ENCODE measurements at regions not wholly inside any gene's neighbourhood (a gene's known extent, or its start where the extent isn't known, plus 50 kb on each side); places are given as distances from the start of the nearest gene placed in this dataset.
"Not testable (repeated sequence)": the region's sequence is repeated elsewhere in the genome, so short reads cannot be mapped to it uniquely, and the experiment has no call there.

DNA sequence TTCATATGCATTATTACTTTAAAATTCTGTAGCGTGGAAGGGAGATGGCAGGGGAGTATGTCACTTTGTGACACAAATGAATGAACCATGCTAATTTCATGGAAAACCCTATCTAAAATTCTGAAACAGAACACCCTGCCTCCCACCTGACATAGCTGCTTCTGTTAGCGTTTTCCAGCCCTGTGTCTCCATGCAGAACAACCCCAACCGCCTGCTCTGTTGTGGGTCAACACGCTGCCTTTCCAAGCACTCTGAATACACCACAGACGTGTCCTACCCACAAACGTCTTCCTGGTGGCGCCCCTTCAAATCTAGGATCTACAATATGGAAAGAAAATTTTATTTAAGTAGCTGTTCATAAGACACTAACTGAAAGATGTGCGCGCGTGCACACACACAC, 238.6 kb downstream of the TRIML1 start:
- no peak for DNase-seq

DNA sequence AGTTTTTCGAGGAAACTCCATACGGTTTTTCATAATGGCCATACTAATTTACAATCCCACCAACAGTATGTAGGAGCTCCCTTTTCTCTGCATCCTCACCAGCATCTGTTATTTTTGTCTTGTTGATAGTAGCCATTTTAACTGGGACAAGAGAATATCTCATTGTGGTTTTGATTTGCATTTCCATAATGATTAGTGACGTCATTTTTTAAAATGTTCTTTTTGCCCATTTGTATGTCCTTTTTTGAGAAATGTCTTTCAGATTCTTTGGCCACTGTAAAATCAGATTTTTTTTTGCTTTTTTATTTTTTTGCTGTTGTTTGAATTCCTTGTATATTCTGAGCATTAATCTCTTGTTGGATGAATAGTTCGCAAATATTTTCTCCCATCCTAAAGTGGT, 243.9 kb downstream of the TRIML1 start:
- DNase-seq, result no peak

DNA sequence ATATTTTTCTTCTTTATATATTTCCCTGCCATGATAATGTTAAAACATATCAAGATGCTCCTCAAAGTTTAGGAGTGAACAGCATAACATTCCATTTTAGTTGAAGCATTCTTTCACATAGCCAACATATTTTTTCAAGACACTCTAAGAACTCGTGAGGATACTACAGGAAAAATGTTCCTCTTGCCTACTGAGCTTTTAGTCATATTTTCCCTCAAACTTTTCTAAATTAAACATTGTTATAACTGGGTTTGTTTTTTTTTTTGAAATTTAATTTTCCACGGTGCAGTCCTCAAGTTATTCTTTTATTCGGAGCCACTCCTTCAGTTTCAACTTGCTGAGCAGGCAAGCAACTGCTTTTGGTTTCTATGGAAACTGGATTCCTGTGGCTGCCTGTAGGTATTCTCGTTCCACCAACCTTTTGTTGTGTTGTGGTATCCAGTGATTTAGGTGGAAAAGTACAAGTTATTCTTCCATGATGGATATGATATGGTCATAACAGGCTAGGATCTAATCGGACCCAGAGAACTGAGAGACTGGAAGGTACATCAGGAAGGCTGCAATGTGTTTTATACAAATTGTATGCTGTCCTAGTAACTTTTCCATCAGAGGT, 248.0 kb downstream of the TRIML1 start:
- peak in 1 of 3 donors; percentile 20 for DNase-seq

DNA sequence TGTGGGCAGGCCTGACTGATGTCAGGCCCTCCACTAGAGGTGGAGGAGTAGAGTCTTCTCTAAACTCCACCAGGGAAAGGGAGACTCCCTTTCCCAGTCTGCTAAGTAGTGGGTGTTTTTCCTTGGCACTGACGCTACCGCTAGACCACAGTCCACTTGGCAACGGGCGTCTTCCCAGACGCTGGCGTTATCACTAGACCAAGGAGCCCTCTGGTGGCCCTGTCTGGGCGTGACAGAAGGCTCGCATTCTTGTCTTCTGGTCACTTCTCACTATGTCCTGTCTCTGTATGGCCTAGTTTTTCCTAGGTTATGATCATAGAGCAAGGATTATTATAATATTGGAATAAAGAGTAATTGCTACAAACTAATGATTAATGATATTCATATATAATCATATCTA, 252.1 kb downstream of the TRIML1 start:
- DNase-seq, result not testable (repeated sequence)

DNA sequence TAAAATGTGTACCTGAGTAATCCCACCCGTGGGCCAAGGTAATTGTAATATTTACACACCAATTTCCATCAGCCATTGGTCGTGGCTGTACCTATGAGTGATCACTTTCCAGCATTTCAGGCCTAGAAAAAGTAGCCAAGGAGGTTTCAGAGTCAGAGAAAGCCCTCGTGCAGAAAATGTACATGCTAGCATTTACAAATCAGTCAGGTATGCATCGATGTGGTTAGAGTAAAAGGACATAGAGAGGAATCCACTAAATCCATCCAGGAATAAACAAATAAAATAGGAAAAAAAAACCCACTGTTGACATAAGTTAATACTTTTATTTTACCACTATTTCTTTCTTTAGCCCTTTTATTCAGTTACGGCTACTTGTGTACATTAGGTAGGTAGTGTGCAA, 256.8 kb downstream of the TRIML1 start:
- DNase-seq, result no peak

DNA sequence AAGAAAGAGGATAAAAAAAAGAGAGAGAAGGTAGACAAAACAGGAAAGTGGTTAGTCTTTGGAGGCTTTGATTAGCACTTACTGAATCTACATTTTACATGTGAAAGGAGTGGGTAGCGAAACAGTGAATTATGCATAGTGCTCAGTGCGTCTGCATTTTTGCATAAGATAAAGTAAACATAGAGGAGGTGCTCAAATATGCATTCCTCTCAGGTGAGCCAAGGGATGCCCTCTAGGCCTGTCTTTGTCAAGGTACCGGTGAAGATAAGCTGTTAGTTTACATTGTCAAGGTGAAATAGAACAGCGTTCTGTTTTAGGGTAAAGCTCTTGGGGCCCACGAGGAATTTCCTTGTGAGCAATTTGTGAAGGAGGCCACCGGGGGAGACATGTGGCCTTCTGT, 260.6 kb downstream of the TRIML1 start:
- no peak for DNase-seq

DNA sequence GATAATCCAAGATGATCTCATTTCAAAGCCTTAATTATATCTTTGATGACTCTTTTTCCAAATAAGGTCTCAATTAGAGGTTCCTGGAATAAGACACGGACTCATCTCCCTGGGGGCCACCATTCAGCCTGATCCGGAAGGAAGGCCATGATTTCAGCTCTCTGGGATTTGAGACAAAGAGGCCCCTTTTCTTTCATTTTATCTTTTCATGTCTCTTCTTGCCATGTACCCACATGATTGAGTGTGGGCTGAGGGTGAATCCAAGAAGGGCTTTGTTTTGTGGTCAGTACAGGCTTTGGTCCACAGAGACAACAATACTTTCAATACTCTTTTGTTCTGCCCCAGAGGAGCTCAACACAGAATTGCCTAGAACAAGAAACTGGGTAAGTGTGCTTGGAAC, 261.2 kb downstream of the TRIML1 start:
- DNase-seq, result peak in 1 of 3 donors; percentile 47

DNA sequence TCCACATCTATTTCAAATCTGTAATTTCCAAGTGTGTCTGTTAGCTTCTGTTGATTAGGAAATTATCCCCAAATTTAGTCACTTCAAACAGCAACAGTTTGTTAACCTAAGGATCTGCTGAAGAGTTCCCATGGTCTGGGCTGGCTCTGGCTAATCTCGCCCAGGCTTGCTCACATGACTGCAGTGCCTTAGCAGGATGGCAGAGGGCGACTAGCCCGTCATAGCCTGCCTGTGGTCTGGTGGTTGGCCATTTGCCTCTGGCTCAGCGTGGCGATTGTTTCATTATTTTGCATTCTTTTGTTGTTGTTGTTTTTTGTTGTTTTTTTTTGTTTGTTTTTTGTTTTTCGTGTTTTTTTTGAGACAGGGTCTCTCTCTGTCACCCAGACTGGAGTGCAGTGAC, 264.0 kb downstream of the TRIML1 start:
- no peak for DNase-seq

DNA sequence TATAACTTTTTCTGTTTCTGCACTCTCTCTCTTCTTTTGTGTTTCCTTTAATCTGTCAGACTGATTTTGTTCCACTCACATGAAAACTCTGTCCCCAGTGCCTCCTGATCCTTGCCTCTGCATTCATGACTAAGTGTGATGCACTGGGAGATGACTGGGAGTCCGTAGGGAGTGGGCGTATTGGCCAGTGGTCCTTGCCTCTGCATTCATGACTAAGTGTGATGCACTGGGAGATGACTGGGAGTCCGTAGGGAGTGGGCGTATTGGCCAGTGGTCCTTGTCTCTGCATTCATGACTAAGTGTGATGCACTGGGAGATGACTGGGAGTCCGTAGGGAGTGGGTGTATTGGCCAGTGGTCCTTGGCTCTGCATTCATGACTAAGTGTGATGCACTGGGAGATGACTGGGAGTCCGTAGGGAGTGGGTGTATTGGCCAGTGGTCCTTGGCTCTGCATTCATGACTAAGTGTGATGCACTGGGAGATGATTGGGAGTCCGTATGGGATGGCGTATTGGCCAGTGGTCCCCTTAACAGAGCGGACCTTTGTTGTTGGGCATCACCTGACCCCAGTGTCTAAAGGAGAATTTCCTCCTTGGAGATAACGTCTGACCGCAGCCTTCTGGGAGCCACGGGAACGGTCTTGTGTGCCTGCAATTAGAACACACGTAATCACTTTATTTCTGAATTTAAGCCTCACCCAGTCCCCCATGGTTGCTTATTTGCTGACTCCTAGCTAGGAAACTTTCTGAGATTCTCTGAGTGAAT, 266.0 kb downstream of the TRIML1 start:
- peak in 1 of 3 donors; percentile 35 for DNase-seq

DNA sequence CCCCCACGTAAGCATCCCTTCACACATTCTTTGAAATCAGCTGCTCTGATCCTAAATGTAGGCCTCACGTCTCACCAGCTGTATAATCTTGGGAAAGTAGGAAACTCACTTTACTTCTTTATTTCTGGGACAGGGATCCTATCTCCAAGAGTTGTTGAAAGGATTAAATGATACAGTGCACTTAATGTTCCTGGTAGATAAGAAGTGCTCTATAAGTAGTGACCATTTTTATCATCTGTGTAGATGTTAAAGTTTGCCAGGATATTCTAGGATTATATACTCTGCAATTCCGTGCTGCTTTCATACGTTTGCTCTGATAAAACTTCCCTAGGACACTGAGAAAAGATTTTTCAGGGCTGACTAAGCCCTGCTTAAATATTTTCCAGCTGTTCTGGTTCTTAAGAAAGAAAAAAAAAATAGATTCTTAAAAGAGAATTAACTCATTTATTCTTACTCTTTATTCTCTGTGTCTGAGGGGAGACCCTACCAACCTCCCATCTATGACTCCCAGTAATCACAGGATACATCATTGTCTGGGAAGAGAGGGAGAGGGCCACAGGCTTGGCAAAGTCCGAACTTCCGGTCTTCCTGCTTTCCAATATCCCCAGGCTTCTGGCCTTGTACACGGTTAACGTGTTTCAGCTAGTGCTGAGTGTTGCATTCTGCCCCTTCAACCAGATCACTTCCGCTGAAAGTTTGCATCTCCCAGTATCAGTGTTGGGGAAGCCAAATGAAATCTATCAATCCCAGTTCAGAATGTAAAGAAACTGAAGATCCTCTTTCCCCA, 269.2 kb downstream of the TRIML1 start:
- peak; percentile 35 to 46 (median 46) for DNase-seq

DNA sequence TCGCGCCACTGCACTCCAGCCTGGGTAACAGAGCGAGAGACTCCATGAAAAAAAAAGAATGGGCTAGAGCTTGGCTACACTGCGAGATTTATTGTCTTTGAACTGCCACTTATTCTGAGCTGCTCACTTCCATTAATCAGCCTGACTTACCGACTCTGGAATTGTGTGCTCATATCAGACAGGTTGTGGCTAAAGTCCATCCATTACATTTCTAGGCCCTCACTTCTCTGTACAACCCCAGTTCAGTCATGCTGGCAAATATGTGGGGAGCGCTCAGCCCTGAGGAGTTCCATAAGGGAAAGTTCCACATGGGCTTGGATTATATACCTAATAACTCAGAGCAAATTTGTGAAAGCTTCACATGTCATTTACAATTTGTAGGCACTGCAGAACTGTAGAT, 270.6 kb downstream of the TRIML1 start:
- DNase-seq, result no peak

DNA sequence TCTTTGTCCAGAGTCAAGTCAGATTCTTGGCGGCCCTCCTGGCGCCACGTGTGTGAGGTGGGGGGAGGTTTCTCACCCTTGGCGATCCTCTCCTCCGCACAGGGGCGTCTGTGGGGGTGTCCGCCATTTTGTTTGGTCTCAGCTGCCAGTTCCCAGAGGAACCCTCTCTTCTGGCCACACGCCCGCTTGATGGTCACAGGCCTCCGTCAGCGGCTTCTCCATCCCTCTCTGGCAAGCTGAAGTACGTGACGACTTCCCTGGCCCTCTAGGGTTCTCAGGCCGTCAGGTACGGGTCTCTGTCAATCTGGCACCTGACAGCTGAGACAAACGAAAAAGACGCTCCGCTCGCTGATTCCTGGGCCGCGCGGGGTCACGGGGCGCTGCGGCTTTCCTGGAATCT, 272.6 kb downstream of the TRIML1 start:
- DNase-seq, result no peak

DNA sequence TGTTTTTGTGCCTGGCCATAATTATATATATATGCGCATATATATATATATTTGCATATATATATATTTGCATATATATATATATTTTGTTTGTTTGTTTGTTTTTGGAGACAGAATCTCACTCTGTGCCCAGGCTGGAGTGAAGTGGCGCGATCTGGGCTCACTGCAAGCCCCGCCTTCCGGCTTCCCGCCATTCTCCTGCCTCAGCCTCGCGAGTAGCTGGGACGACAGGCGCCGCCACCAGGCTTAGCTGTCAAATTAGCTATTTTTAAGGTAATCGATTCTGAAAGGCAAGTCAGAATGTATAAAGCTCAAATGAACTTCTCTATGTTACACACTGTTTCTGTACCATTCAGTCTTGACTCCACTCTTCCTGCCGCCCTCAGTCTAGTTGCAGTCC, 273.3 kb downstream of the TRIML1 start:
- DNase-seq, result no peak

DNA sequence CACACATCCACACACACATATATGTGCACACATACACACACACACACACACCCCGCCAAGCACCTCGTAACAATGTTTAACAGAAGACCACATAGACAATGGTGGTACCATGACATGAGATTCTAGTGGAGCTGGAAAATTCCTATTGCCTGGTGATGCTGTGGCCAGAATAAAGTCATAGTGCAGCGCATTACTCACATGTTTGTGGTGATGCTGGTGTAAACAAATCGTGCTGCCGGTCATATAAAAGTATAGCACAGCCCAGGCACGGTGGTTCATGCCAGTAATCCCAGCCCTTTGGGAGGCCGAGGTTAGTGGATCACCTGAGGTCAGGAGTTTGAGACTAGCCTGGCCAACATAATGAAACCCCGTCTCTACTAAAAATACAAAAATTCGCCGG, 275.2 kb downstream of the TRIML1 start:
- DNase-seq, result no peak

DNA sequence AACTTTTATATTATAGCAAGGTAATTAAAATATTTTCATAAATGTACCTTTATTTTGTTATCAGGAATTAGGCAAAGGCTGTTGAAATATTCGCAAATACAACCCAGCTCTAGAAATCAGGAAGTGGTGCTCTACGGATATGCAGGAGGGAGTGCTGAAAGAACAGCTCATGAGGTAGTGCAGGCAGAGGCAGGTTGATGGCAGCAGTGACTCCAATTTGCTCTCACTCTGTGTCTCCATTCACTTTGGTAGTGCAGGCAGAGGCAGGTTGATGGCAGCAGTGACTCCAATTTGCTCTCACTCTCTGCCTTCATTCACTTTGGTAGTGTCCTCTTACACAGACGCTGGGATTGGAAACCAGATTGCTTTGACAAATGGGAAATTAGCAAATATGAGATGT, 277.9 kb downstream of the TRIML1 start:
- peak in 1 of 3 donors; percentile 18 for DNase-seq

DNA sequence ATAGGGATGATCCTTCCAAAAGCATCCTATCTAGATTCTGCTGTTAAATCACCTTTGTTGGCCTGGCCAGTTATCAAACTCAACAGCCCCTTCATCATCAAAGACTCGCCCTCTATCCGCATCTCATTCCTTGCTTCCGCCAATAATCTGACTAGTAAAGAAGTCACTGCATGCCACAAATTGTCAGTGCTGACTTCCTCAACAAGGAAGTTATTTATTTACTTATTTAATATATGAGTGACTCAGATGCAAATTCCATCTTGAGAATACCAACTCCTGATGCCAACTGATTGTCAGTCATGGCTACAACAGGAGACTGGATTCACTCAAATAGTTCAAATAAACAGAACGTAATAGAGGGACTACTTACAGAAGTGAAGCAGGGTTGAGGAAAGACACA, 283.8 kb downstream of the TRIML1 start:
- DNase-seq, result no peak

DNA sequence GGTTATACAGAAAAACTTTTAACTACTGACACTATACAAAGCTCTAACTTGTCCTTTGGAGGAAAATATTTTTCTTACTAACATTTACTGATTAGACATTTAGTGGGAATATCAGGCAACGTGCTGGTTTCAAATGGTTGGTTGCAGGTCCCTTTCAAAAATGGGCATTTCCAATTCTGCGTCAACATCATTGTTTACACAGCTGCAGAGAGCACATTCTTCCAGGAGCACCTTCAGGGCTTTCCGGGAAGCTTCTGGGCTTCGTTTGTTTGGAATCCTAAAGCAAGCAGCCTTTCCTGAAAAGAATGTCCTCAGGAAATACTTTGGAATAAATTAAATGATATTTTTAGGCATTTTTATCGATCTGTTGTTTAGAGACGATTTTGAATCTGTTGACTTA, 289.7 kb downstream of the TRIML1 start:
- no peak for DNase-seq

DNA sequence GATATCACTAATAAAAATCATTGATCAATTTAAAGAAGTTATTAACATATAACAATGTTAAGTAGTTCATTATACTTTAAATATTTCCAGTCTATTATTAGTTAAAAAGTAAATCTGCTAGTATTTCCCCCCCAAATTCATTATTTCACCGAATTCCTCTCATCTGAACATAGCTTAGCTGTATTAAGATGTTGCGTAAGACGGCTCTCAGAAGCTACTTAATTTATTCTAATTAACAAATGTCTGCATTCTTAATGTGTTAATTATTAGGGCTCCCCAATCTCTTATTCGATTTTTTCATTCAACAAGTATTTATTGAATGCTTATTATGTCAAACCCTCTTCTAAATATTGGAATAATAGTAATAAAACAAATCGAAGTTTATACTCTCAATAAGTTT, 290.7 kb downstream of the TRIML1 start:
- no peak for DNase-seq

DNA sequence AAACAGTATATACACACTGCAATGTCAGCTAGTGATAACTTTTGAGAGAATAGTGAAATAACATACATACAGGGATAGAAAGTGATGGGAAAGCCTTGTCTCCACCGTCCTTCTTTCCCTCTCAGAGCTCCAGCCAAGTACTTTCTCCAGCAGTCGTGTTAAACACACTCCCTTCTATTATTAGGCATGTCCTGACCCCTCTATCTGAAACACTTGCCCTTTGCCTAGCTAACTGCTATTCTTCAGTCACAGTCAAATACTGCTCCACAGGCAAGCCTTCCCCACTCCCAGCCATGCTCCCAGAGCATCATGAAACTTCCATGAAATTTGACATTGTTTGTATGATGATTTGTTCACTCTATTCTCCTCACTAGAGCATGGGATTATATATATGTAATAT, 291.1 kb downstream of the TRIML1 start:
- no peak for DNase-seq

DNA sequence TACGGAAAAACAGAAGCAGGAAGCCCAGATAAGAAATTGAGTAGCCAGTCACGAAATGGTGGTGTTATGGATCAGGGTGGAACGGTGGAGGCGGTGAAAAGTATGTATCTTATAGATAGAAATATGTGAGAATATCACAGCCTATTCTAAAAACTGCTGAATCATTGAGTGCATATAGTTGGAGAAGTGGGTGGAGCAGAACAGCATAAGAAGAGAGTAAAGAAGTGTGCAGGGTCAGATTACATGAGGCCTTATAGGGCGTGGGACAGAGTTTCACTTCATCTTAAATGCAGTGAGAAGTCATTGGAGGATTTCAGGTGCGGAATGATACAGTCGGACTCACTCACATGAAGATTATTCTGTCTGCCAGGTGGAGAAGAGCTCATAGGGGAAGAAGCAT, 293.1 kb downstream of the TRIML1 start:
- DNase-seq, result no peak

DNA sequence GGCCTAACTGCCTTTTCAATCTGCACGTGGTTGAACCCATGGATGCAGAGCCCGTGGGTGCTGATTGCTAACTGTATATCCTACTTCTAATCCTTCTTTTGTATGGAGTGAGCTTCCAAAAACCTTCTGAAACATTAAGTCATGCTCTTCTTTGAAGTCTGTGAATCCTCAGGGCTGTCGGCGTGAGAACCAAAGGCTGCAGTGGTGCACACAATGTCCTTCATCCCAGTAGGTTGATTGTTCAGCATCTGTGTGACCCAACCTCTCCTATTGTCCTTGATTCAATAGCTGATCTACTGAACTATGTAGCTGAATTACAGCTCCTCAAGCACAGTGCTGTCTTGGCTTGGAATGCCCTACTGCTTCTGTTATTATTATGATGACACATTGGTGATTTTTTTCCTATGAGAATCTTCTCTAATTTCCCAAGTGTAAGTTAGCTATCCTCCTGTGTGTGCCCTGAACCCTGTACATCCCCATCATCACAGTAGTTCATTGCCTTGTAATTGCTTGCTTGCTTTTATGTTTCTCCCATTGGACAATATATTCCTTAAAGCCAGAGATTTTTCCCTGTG, 294.6 kb downstream of the TRIML1 start:
- DNase-seq, result no peak

DNA sequence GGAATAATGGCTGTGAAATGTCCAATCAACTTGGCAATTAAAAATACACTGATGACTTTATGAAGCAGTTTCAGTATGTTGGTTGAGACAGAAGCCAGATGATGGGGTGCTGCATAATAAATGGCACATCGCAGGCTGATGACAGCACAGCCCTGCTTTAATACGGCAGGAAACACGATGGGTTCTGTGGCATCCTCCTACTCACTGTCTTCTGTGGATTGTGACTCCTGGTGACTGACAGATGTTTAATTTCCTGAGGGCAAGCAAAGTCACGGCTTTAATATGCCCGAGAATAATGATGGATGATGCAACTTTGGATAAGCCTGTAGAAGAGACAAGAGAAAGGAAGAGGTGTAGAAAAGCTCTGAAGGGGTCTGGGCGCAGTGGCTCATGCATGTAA, 295.4 kb downstream of the TRIML1 start:
- DNase-seq, result no peak

DNA sequence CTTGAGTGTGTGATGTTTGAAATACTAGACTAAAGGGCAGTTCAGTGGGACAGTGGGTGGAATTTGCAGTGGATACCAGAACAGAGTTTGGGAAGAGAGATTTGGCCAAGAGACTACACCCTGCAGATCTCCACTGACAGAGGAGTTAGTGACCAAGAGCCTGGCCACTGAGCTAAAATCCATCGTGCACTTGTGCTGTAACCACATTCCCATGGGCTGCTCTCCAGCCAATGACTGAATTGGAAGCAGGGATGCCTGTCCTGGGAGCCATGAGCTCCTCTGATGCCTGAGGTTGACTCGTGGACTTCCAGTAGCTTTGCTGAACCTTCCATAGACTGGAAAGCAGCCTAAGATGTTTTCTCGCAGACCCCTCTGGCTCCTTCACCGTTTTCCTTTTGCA, 296.1 kb downstream of the TRIML1 start:
- no peak for DNase-seq
